WTC11 (cell line): ENCODE measurements at regions not wholly inside any gene's neighbourhood (a gene's known extent, or its start where the extent isn't known, plus 50 kb on each side); places are given as distances from the start of the nearest gene placed in this dataset.

ENCODE experiments used
- ATAC-seq: fragments of 200-7000 bp; cut with Tn5 transposase; 2 replicates; pipeline ENCODE4 v1.10.0; 2021; ENCODE audit warnings: mild to moderate bottlenecking, moderate library complexity
- CTCF ChIA-PET: fragments of 300-600 bp; sonication (Branson Sonifier 250); formaldehyde crosslinking; loops from one replicate; lab custom pipeline; 2021; ENCODE audit warnings: antibody characterized with exemption; lab: Charles Lee
- POLR2A ChIA-PET: fragments of 350-600 bp; sonication (Branson Sonifier 250); formaldehyde crosslinking; loops from one replicate; lab custom pipeline; 2021; ENCODE audit warnings: antibody characterized with exemption; lab: Charles Lee
- DNase-seq: peaks from one replicate; pipeline ENCODE4 v3.0.0; 2021; ENCODE audit warnings: low spot score
- H3K27ac Mint-ChIP-seq: 2 replicates; pipeline ENCODE4 v1.8.0; 2021; ENCODE audit warnings: mixed read lengths
- H3K27me3 Mint-ChIP-seq: 2 replicates; pipeline ENCODE4 v1.8.0; 2021; ENCODE audit warnings: low read depth, mild to moderate bottlenecking, moderate library complexity, mixed read lengths
- H3K36me3 Mint-ChIP-seq: 2 replicates; pipeline ENCODE4 v1.8.0; 2021; ENCODE audit warnings: mixed read lengths
- H3K4me1 Mint-ChIP-seq: 2 replicates; pipeline ENCODE4 v1.8.0; 2022; ENCODE audit warnings: mixed read lengths
- H3K4me3 Mint-ChIP-seq: 2 replicates; pipeline ENCODE4 v1.8.0; 2021; ENCODE audit warnings: mild to moderate bottlenecking, moderate library complexity, mixed read lengths
- H3K9me3 Mint-ChIP-seq: 2 replicates; pipeline ENCODE4 v1.8.0; 2021; ENCODE audit warnings: mixed read lengths
- ATF6 ChIP-seq: sonication (generic); formaldehyde crosslinking; IDR thresholded peaks from 2 replicates; pipeline ENCODE4 v1.8.1; 2023; ENCODE audit warnings: mild to moderate bottlenecking, missing genetic modification reagents
- E2F1 ChIP-seq: sonication (generic); formaldehyde crosslinking; IDR thresholded peaks from 2 replicates; pipeline ENCODE4 v1.8.0; 2022; ENCODE audit warnings: mild to moderate bottlenecking, missing genetic modification reagents
- FOXK1 ChIP-seq: sonication (generic); formaldehyde crosslinking; IDR thresholded peaks from 2 replicates; pipeline ENCODE4 v1.8.0; 2022; ENCODE audit warnings: mild to moderate bottlenecking, moderate library complexity, missing genetic modification reagents
- GRHL2 ChIP-seq: fragments of 250-450 bp; sonication (Bioruptor Pico); IDR thresholded peaks from 2 replicates; pipeline ENCODE4 v1.8.0; 2022; ENCODE audit warnings: mild to moderate bottlenecking, moderate library complexity; ENCODE audit not compliant: insufficient replicate concordance, severe bottlenecking
- IRF2 ChIP-seq: sonication (generic); formaldehyde crosslinking; IDR thresholded peaks from 2 replicates; pipeline ENCODE4 v1.8.0; 2022; ENCODE audit warnings: low read depth, missing genetic modification reagents, borderline replicate concordance
- JAZF1 ChIP-seq: fragments of 250-450 bp; sonication (Bioruptor Pico); IDR thresholded peaks from 2 replicates; pipeline ENCODE4 v1.9.0; 2021; ENCODE audit warnings: moderate library complexity, mild to moderate bottlenecking, inconsistent platforms
- KAT7 ChIP-seq: sonication (generic); formaldehyde crosslinking; IDR thresholded peaks from 2 replicates; pipeline ENCODE4 v1.8.1; 2023; ENCODE audit warnings: missing genetic modification reagents, mild to moderate bottlenecking, borderline replicate concordance
- NFATC4 ChIP-seq: fragments of 250-450 bp; sonication (Bioruptor Pico); IDR thresholded peaks from 2 replicates; pipeline ENCODE4 v1.9.0; 2021; ENCODE audit warnings: mild to moderate bottlenecking
- NR3C1 ChIP-seq: sonication (generic); formaldehyde crosslinking; conservative IDR thresholded peaks from 2 replicates; pipeline ENCODE4 v1.8.1; 2023; ENCODE audit warnings: low read depth, mild to moderate bottlenecking, missing genetic modification reagents
- RORB ChIP-seq: fragments of 250-450 bp; sonication (Bioruptor Pico); IDR thresholded peaks from 2 replicates; pipeline ENCODE4 v1.9.0; 2021; ENCODE audit warnings: mild to moderate bottlenecking
- SMAD3 ChIP-seq: sonication (generic); formaldehyde crosslinking; IDR thresholded peaks from 2 replicates; pipeline ENCODE4 v1.8.0; 2022; ENCODE audit warnings: missing genetic modification reagents, mild to moderate bottlenecking, borderline replicate concordance
- SP1 ChIP-seq: sonication (generic); formaldehyde crosslinking; conservative IDR thresholded peaks from 2 replicates; pipeline ENCODE4 v1.8.1; 2022; ENCODE audit warnings: missing genetic modification reagents
- TP53 ChIP-seq: sonication (generic); formaldehyde crosslinking; IDR thresholded peaks from 2 replicates; pipeline ENCODE4 v1.8.1; 2023; ENCODE audit warnings: mild to moderate bottlenecking, missing genetic modification reagents
- ZNF263 ChIP-seq: sonication (generic); formaldehyde crosslinking; IDR thresholded peaks from 2 replicates; pipeline ENCODE4 v1.8.1; 2022; ENCODE audit warnings: low read depth, mild to moderate bottlenecking, moderate library complexity, missing genetic modification reagents
- ZNF317 ChIP-seq: sonication (generic); formaldehyde crosslinking; IDR thresholded peaks from 2 replicates; pipeline ENCODE4 v1.8.1; 2023; ENCODE audit warnings: low read depth, mild to moderate bottlenecking, moderate library complexity, missing genetic modification reagents, borderline replicate concordance
- TF ChIP-seq, protein P1 (sequence below): fragments of 250-450 bp; sonication (Bioruptor Pico); IDR thresholded peaks from 2 replicates; pipeline ENCODE4 v1.9.0; 2021; ENCODE audit warnings: mild to moderate bottlenecking, borderline replicate concordance
- TF ChIP-seq, protein P2 (sequence below): fragments of 250-450 bp; sonication (Bioruptor Pico); conservative IDR thresholded peaks from 2 replicates; pipeline ENCODE4 v1.9.0; 2021; ENCODE audit warnings: mild to moderate bottlenecking

DNA sequence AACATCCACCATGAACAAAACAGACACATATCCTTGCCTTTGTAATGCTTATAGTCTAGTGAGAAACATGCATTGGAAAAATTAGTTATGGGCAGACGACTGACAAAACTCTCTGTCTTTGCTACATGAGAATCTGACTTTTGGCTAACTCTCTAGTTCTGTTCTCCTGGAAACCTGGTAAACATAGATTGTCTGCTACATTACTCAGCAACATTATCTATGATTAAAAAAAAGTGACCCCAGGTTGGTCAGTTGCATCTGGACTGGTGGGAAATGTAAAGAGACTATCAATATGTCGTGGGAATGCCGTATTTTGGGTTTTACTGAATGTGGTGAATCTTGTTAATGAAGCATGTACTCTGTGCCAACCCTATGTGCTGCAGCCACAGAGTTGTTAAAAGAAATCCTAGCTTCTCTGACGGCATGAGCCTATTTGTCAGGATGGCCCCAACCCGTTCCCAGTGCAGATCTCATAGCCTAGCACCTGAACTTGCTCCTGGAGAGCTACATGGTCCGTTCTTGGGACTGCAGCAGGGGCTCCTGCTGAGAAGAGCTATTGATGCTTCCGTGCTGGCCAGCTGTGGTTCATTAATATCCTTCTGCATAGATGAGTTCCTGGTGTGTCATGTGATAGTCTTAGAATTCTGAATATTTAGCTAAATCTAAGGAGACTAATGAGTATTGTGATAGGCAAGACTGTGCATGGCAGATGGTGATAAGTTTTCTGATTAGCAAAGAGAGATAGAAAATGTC is 311.7 kb upstream of the ZNF717 start (continued):
- TF ChIP-seq SP1 (CRISPR knock-in tag) = no peak
- no peak for TF ChIP-seq ZNF317 (CRISPR knock-in tag)
- TF ChIP-seq NFATC4 = no peak
- TF ChIP-seq ATF6 (CRISPR knock-in tag) = no peak
- no peak for TF ChIP-seq ZNF263 (CRISPR knock-in tag)
- no peak for TF ChIP-seq TP53 (CRISPR knock-in tag)
- TF ChIP-seq NR3C1 (CRISPR knock-in tag) = no peak

DNA sequence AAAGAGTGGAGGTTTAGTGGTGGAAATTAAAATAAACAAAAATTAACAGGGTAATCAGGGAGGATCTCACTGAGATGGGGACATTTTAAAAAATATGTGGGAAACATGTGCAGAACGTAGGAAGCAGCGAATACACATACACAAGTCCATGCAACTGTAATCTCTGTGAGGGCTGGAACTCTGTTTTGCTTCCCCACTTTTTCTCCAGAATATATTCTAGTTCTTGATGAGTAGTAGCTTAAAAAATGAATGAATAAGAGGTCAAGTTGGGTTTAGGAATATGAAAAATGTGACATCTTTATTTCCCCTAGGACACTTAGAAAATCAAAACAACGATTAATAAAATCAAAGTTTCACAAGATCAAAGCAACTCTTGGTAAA is 312.2 kb upstream of the ZNF717 start:
- CTCF ChIA-PET = interaction anchor here (0.6 kb wide), 1 partner anchor 518 kb away, joined by 3 read pairs; no protein-coding TSS in a partner anchor
- TF ChIP-seq TP53 (CRISPR knock-in tag) = no peak
- TF ChIP-seq GRHL2 (CRISPR knock-in tag) = no peak
- TF ChIP-seq FOXK1 = no peak
- TF ChIP-seq, protein P1, sequence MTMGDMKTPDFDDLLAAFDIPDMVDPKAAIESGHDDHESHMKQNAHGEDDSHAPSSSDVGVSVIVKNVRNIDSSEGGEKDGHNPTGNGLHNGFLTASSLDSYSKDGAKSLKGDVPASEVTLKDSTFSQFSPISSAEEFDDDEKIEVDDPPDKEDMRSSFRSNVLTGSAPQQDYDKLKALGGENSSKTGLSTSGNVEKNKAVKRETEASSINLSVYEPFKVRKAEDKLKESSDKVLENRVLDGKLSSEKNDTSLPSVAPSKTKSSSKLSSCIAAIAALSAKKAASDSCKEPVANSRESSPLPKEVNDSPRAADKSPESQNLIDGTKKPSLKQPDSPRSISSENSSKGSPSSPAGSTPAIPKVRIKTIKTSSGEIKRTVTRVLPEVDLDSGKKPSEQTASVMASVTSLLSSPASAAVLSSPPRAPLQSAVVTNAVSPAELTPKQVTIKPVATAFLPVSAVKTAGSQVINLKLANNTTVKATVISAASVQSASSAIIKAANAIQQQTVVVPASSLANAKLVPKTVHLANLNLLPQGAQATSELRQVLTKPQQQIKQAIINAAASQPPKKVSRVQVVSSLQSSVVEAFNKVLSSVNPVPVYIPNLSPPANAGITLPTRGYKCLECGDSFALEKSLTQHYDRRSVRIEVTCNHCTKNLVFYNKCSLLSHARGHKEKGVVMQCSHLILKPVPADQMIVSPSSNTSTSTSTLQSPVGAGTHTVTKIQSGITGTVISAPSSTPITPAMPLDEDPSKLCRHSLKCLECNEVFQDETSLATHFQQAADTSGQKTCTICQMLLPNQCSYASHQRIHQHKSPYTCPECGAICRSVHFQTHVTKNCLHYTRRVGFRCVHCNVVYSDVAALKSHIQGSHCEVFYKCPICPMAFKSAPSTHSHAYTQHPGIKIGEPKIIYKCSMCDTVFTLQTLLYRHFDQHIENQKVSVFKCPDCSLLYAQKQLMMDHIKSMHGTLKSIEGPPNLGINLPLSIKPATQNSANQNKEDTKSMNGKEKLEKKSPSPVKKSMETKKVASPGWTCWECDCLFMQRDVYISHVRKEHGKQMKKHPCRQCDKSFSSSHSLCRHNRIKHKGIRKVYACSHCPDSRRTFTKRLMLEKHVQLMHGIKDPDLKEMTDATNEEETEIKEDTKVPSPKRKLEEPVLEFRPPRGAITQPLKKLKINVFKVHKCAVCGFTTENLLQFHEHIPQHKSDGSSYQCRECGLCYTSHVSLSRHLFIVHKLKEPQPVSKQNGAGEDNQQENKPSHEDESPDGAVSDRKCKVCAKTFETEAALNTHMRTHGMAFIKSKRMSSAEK (CRISPR knock-in tag) = no peak
- TF ChIP-seq RORB (CRISPR knock-in tag) = no peak
- no peak for TF ChIP-seq E2F1 (CRISPR knock-in tag)
- no peak for TF ChIP-seq IRF2 (CRISPR knock-in tag)
- TF ChIP-seq KAT7 (CRISPR knock-in tag) = no peak
- TF ChIP-seq, protein P2, sequence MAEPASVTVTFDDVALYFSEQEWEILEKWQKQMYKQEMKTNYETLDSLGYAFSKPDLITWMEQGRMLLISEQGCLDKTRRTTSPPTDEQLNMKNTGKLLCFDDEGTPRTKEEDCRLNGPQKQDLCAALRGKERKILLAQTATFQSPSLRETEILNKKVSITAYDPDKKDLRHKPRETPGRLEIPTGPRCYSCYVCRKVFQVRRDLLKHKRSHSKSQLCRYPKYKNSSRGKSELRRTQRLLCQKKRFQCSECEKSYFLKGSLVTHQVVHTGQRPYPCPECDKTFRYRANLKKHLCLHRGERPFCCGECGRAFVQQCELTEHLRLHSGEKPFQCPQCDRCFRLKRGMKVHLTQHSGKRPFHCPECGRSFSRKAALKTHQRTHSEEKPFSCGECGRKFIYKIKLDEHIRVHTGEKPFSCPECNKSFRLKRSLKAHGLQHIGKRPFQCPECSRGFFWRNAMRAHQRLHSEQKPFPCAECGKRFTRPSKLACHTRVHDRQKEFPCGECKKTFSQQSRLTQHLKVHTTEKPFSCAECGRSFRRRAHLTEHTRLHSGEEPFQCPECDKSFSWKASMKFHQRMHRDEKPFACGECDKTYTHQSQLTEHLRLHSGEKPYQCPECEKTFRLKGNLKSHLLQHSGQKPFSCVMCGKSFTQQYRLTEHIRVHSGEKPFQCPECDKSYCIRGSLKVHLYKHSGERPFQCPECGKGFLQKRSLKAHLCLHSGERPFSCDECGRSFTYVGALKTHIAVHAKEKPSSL (CRISPR knock-in tag) = no peak
- no peak for TF ChIP-seq SMAD3 (CRISPR knock-in tag)
- TF ChIP-seq JAZF1 (CRISPR knock-in tag) = no peak
- TF ChIP-seq, all 79 proteins: peak for 0
- no peaks in the 10 kb centered on the region for H3K27me3 Mint-ChIP-seq
- no peak overlapping the region for H3K4me3 Mint-ChIP-seq
- POLR2A ChIA-PET = no interaction called here
- H3K4me1 Mint-ChIP-seq = peaks cover 50% of the 10 kb centered on the region
- peaks cover 11% of the 10 kb centered on the region for H3K9me3 Mint-ChIP-seq
- H3K36me3 Mint-ChIP-seq = peaks cover 5% of the 10 kb centered on the region
- H3K27ac Mint-ChIP-seq = peak overlapping the region; percentile 16; the same call in 1 of the 2 replicates
- ATAC-seq (no peak), DNase-seq (no peak)
